T follicular helper cell (primary cell): ENCODE measurements at regions not wholly inside any gene's neighbourhood (a gene's known extent, or its start where the extent isn't known, plus 50 kb on each side); places are given as distances from the start of the nearest gene placed in this dataset.
"Not testable (repeated sequence)": the region's sequence is repeated elsewhere in the genome, so short reads cannot be mapped to it uniquely, and the experiment has no call there.

Experiments
- DNase-seq: peaks from one replicate; pipeline ENCODE4 v3.0.0-alpha.2; 2020; ENCODE audit warnings: low read depth

DNA sequence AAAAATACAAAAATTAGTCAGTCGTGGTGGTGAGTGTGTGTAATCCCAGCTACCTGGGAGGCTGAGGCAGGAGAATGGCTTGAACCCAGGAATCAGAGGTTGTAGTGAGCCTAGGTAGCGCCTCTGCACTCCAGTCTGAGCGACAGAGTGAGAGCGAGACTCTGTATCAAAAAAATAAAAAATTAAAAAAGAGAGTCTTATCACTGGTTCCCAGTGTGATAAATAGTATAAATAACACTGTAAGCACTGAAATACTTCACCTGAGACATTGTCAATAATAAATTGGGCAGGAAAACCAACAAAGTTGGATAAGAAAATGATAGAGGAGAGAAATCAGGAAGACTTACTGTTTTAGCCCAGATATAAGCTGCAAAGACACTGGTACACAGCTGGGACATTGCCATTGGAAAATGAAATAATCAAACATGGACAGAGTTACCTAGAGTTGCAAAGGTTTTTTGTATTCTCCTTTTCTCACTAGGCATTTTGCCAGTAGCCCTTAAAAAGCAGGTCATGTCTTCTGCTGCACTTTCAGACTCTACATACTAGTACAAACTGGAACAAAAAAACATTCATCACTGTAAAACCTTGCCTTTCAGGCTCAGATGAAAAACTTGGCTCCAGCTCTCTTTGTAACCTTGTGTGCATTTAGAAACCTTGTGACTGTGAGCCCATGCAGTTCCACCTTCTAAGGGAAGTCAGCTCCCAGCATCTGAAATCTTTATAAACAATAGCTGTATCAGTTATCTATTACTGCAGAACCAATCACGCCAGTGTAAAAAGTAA is 55.0 kb upstream of the PPP1R2C start:
- no peak for DNase-seq

DNA sequence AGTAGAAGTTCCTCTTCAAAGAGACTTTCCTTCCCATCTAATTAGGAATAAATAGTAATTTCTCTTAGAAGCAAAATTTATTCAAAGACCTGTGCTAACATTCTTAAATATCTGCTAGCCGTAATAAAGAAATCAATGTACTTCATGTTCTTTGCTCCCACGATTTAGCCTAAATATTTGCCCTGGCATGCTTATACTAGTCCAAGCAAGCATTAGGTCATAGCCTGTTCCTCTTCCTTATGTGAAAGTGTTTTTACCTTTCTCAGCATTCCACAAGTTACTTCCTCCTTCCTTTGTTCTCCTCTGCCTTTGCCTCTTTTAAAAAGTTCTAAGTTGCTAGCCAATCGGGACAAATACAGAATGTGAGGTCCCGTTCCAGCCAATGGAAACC is 55.6 kb upstream of the PPP1R2C start:
- DNase-seq, result not testable (repeated sequence)

DNA sequence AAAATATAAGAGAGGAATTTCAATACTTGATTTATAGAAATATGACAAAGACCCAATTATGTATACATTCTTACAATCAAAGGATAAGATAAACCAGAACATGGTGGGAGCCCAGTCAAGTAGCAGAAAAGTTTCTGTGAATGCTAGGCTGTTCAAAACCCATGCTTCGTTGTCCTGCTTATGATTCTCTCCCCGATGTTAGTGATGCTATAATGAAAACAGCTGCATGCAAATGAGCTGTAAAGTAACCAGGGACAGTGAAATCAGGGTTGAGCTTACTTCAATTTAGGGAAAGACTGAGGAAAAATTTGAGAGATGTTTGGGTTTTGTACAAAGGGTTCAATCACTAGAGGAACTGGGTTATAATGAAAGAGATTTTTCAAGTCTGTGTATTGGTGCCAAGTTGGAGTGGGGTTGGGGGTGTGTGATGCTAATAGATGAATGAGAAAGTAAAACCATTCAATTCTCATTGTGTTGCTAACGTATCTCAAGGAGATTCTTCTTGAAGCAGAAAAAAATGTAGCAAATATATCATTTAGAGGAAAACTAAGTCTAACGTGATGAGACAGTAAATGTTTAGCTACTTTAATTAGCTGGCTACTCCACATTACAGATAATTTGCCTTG is 59.3 kb upstream of the PPP1R2C start:
- DNase-seq, result no peak

DNA sequence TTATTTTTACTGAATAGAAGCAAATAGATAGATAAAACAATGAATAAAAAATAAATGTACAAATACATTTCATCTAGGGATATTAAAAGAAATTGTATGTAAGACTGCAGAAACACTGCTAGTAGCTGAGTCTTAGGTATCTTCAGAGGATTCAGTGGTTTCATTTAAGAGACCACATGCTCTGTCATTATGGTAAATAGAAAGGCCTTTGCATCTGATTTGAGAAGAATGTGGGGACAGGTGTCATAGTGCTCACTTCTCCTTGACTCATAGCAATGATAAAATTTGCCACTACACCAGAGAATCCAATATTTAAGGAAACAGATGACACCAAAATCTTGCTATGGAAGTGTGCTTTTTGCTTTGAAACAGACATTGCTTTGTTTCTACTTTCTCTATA is 59.8 kb upstream of the PPP1R2C start:
- DNase-seq, result no peak

DNA sequence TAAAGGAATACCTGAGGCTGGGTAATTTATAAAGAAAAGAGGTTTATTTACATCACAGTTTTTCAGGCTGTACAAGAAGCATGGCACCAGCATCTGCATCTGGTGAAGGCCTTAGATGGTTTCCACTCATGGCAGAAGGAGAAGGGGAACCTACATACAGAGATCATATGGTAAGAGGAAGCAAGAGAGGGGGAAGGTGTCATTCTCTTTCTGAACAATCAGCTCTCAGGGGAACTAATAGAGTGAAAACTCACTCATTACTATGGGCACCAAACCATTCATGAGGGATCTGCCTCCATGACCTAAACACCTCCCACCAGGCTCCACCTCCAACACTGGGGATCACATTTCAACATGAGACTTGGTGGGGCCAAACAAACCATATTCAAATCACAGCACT is 61.7 kb upstream of the PPP1R2C start:
- DNase-seq, result no peak

DNA sequence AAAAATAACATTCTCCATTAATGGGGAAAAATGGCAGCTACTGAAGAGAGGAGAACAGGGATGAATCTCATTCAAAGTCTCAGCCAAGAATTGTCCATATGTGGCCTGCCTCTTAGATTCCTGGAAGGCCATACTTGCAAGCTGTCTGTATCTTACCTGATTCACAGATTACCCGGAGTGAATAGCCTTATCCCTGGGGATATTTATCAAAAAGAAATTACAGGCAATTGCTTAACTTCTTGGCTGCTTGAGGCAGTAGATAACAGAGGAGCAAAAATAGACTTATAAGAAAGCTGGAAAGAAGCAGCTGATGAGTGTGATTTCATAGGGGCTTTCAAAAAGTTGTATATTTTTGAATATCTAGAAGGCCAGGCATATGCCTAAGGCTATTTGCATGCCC is 68.8 kb upstream of the PPP1R2C start:
- DNase-seq, result no peak

DNA sequence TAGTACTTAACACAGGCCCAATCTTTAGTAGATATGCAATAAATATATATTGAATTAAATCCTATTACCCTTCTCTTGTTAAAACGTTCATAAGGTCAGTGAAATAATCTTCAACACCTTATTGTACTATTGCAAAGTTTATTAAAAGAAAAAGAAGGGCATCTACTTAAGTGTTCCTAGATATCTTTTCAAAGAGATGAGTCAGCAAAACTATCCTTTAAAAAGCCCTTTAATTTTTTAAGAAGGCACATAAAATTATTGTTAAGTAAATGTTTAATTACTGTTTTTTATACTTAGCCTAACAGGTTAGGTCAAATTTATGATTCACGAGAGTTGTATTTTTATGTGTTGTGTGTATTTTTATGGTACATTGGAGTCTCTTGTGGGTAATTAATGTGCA is 77.3 kb upstream of the PPP1R2C start:
- no peak for DNase-seq

DNA sequence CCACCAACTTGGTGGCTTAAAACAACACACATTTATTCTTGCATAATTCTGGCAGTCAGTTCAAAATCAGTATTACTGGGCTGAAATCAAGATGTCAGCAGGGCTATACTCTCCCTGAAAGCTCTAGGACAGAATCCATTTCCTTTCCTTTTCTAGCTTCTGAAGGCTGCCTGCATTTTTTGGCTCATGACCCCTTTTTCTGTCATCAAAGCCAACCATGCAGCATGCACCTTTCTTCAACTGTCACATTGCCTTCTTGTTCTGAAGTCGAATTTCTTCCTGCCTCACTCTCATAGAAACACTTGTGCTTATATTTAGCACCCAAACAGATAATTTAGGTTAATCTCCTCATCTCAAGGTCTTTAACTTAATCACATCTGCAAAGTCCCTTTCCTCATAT is 79.8 kb upstream of the PPP1R2C start:
- DNase-seq, result no peak

DNA sequence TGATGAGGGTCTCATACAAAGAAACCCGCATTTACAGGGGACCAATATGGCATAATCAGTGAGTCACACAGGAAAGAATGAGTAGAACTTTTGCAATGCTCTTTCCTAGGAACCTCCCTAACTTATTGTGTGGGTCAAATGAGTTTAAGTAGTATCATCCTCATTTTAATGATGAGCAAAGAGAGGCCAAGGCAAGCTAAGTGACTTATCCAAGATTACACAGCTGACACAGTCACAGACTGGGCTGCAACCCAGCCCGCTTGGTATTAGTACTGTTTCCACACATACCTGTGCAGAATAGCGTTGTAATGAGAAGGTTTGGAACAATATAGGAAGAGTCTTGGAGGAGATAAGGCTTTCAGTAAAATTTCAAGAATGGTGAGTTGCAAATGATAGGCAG is 91.0 kb upstream of the PPP1R2C start:
- no peak for DNase-seq

DNA sequence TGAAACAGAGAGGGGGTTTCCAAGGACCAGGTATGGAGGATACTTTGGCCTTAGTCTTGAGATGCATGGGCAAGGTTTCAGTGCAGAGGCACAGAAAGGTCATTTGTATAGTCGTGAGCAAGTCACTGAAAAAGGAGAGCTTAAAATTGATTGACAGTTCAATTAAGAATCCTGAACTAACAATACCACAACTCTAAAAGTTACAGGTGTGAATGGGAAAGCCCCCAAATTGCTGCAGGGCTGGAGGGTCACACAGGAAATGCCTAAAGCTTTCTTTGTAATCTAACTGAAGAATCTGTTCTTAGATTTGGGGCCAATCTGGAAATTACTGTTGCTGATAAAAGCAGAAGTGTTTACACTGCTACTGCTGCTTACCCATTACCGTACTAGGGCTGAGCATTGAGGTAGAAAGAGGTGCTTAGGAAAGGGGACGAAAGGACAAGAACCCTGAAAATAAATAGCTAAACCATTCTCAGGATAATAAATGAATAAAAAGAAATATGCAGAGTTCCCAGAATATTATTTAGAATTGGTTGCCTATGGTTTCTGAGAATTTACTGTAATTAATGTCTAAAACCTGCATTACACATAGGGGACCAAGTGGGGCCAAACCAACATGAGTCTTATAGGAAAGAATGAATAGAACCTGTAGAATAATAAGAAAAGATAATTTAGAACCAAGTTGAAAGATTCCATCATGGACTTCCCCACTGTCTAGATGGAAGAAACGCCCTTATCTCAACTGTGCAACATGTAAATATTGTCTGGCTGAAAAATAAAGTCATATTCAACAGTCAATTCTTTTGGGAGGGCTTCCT is 91.9 kb upstream of the PPP1R2C start:
- DNase-seq, result no peak

DNA sequence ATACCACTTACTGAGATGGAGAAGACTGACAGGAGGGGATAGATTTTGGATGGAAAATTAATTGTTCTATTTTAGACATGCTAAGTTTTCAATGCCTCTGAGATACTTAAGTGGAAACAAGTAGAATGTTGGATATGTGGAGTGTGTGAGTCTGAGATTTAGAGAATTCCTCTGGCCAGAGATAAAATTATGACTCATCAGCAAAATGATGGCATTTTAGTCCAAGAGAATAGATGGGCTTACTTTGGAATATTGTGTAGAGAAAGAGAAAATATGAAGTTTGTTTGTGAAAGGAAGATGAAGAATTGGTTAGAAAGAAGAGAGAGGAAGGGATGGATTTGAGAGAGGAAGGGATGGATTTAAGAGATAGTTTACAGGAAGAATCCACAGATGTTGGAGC is 108.6 kb upstream of the PPP1R2C start:
- no peak for DNase-seq

DNA sequence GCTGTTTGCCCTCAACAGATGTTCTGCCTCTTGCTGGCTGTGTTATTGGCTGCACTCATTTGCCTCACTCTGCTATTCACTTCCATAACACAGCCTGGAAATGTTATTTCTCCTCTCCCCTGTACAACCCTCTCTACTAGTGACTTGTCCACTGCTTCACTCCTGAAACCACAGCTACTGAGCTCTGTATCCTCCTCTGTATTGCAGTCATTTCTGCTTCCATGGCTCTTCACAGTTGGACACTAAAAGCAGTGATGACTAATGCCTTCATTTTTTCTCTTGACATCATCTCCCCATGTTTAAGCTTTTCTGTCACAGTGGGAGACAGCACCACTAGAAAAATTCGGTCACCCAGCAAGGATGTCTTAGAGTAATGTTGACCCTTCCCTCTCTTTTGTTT is 123.0 kb upstream of the PPP1R2C start:
- no peak for DNase-seq

DNA sequence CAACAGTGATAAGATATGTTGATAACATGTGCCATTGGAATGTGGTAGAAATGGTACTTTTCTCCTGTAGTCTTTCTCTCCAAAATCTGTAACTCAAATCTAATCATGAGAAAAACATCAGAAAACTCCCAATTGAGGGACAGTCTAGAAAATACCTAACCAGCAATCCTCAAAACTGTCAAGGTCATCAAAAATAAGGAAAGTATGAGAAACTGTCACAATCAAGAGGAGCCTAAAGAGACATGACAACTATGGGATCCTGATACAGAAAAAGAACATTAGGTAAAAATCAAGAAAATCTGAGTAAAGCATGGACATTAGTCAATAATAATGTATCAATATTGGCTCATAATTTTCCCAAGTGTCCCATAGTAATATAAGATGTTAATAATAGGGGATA is 124.5 kb upstream of the PPP1R2C start:
- DNase-seq, result no peak

DNA sequence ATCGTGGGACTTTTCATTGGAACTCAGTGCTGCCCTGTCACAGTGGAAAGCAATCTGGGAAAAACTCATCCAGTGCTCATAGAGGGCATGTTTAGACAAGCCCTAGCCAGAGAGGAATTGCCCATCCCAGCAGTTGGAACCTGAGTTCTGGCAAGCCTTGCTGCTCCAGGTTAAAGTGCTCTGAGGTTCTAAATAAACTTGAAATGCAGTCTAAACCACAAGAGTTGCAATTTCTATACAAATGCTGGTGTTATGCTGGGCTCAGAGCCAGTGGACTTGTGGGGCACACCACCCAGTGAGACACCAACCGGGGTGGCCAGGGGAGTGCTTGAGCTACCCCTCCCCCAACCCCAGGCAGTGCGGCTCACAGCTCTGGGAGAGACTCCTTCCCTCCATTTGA is 142.8 kb upstream of the PPP1R2C start:
- no peak for DNase-seq

DNA sequence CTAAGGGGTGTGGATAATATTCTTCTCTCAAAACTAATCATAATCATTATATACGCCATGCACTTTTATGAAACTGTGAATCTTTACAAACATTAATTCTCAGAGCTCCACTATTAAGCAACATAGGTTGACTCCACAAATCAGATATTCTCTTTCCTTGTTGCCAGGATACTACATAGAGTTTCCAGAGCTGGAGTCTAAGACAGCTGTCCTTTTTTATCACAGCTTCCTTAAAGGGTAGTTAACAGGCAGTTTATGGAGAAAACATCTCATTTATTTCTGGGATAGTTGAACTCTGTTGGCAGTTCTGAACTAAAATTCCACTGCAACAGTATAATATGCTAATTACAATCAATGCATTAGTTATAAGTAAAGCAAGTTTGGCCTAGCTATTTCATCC is 152.1 kb upstream of the PPP1R2C start:
- DNase-seq, result no peak

DNA sequence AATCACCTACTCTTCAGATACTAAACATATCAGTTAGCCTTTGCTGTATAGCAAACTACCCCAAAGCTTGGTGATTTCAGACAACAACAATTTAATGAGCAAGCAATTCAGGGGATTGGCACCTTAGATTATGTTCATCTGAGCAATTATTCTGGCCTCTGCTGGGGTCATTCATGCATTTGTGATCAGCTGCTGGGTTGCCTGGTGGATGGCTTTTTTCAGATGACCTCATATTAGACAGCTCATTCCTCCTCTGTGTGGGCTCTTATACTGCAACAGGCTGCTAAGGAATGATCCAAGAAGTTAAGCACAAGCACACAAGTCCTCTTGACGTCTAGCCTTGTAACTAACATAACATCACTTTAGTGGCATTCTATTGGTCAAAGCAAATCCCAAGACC is 153.0 kb upstream of the PPP1R2C start:
- DNase-seq, result no peak

DNA sequence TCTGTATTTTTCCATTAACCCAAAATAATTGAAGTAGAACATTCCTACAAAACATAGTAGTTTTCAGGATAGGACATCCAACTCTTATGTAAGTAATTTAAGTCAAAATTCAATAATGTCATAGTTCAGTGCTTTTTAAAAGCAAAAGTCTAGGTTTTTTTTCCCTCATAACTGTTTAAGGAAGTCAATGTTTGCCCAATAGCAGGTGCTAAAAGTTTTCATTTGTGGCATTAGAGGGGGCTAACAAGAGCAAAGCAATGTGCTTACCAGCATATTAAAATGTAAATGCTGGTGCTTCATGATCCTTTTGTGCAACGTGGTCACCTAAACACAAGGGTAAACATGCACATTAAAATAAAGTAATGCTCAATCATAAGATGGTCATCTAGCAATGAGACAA is 155.2 kb upstream of the PPP1R2C start:
- no peak for DNase-seq

DNA sequence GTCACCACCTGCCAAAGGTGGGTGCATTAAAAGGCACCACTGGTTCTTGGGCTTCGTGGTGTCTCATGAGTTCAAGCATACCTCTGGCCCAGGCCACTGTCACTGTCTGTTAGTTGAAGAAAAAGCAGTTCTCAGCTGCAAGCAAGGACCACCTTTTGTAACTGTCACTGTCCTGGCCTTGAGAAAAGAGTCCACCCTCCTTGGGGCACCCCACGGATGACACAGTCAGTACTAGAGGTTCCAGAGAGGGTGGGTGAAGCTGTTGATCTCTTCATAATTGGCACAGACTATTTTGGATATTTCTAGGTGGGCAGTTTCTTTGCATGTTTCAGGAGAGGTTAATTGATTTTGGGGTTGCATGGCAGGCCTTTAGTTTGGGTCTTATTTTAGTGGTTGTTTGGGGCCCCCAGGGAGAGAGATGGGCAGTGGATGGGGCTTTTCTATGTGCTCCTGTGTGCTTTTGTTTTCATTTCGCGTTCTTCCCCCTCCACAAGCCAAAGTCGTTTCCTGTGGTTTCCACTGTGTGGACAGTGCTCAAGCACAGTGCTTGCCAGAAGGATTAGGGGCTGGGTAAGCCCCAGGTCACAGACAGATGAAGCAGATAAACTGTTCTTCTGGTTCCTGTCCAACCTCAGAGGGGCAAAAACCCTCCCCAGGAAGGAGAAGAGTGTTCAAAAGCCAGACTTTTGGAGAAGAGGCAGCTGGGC is 156.2 kb upstream of the PPP1R2C start:
- DNase-seq, result no peak

DNA sequence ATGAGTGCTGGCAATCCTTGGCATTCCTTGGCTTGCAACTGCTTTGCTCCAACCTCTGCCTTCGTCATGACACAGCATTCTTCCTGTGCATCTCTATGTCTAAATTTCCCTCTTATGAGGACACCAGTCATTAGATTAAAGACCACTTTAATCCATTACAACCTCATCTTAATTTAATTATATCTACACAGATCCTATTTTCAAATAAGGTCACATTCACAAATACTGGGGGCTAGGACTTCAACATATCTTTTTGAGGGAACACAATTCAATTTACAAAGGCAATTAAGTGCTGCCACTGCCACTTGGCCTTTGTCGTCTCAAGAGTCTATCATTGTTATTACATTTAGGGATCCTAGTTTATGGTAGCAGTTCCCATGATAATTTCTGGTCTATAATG is 163.7 kb upstream of the PPP1R2C start:
- no peak for DNase-seq

DNA sequence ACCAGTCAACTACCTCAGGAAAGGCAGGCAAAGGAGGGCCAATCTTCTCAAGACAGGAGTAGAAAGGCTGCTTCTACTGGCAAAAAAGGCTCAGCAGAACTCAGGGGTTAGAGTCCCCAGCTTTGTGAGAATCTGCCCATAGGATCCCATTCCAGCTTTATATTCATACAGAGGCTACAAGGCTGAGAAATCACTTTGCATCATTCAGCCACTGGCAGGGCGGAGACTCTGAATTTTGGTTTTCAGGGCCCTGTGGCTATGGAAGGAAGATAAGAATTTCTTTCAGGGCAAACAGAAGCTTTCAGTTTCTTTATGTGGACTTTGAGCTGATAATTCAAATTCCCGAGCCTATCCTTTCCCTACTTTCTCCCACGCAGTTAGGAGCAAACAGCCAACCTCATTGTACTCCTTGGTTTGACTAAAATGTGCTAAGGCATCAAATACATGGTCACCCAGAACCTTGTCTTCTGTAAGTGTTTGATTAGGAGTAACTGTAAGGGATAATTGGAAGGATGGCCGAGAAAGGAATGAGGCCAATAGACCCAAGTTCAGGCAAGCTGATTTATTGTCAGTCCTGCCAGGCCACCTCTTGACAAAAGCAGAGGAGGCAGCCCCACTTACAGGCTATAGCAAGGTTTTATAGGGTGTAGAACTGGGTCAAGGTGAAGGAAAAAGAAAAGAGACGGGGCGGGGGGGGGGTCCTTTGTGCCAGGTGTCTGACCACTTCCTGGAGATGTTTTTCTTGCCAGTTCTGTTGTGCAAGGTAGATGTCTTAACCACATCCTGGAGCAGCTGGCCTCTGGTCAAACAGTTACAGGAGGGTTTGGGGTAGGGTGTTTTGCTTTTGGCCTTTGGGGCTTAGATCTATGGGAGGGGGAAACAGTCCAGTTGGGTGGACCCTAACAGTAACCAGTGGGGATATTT is 165.3 kb upstream of the PPP1R2C start:
- DNase-seq, result no peak

DNA sequence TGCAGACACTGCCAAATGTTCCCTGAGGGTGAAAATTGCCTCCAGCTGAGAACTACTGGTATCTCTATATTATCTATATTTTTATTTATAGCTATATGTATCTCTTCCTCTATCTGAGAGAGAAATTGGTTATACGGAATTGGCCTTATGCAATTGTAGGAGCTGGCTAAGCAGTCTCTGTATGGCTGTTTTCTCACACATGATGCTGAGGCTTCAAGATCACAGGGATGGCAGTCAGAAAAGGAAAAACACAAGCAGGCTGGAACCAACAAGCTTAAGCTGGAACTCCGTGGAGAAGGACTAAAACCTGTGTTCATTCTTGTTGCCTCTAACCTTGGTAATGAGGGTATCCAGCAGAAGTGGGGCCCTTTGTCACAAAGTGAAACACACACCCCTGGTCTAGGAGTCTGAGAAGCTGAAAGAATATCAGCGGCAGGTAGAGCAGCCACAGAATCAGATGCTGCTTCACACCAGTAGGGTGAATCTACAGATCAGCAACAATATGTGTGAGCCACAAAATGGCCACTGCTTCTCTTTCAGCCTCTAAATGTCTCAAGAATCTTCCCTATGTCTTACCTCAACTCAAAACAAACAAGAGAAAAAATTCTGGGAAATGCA is 166.5 kb upstream of the PPP1R2C start:
- no peak for DNase-seq
